ENCODE measurements at regions not wholly inside any gene's neighbourhood (a gene's known extent, or its start where the extent isn't known, plus 50 kb on each side); places are given as distances from the start of the nearest gene placed in this dataset.

GRCh38 chr6:80468398-80468797 lies 361.9 kb downstream of the BCKDHB start:
- H3K27me3 ChIP-seq (ENCODE audit: control insufficient read depth, insufficient read depth, low read length): no peaks in the 10 kb centered on the region
- no peak overlapping the region for H3K4me3 ChIP-seq (ENCODE audit: low read depth, low read length)
- DNase-seq (ENCODE audit: low read depth) (no peak), FAIRE-seq (no peak)
- no peak for TF ChIP-seq CTCF (IDR thresholded peaks at IDR 0.05; ENCODE audit: insufficient read depth, low read length, severe bottlenecking)
- H3K36me3 ChIP-seq (ENCODE audit: control insufficient read depth, insufficient read depth, low read length): no peaks in the 10 kb centered on the region

GRCh38 chr6:80467408-80467807 lies 360.9 kb downstream of the BCKDHB start:
- no peak for DNase-seq (ENCODE audit: low read depth)
- no peak for TF ChIP-seq CTCF (IDR thresholded peaks at IDR 0.05; ENCODE audit: insufficient read depth, low read length, severe bottlenecking)
- Histone ChIP-seq H3K36me3 (ENCODE audit: control insufficient read depth, insufficient read depth, low read length) (no peaks in the 10 kb centered on the region), H3K27me3 (ENCODE audit: control insufficient read depth, insufficient read depth, low read length) (no peaks in the 10 kb centered on the region), H3K4me3 (ENCODE audit: low read depth, low read length) (no peak overlapping the region)
- no peak for FAIRE-seq

- Histone ChIP-seq H3K4me3 (ENCODE audit: low read depth, low read length) (no peak overlapping the region), H3K36me3 (ENCODE audit: control insufficient read depth, insufficient read depth, low read length) (no peaks in the 10 kb centered on the region), H3K27me3 (ENCODE audit: control insufficient read depth, insufficient read depth, low read length) (no peaks in the 10 kb centered on the region)
- FAIRE-seq: no peak
- DNase-seq (ENCODE audit: low read depth): no peak
- no peak for TF ChIP-seq CTCF (IDR thresholded peaks at IDR 0.05; ENCODE audit: insufficient read depth, low read length, severe bottlenecking)
Measured at GRCh38 chr6:80466981-80467380, 360.5 kb downstream of the BCKDHB start.

GRCh38 chr6:80465513-80465912 lies 359.0 kb downstream of the BCKDHB start:
- DNase-seq (ENCODE audit: low read depth): no peak
- FAIRE-seq: no peak
- H3K27me3 ChIP-seq (ENCODE audit: control insufficient read depth, insufficient read depth, low read length): no peaks in the 10 kb centered on the region
- H3K4me3 ChIP-seq (ENCODE audit: low read depth, low read length): no peak overlapping the region
- H3K36me3 ChIP-seq (ENCODE audit: control insufficient read depth, insufficient read depth, low read length): no peaks in the 10 kb centered on the region
- TF ChIP-seq CTCF (IDR thresholded peaks at IDR 0.05; ENCODE audit: insufficient read depth, low read length, severe bottlenecking): no peak

GRCh38 chr6:80464901-80465300 lies 358.4 kb downstream of the BCKDHB start:
- no peak for TF ChIP-seq CTCF (IDR thresholded peaks at IDR 0.05; ENCODE audit: insufficient read depth, low read length, severe bottlenecking)
- DNase-seq (ENCODE audit: low read depth): no peak
- H3K36me3 ChIP-seq (ENCODE audit: control insufficient read depth, insufficient read depth, low read length): no peaks in the 10 kb centered on the region
- FAIRE-seq: peak; percentile 28
- H3K4me3 ChIP-seq (ENCODE audit: low read depth, low read length): no peak overlapping the region
- no peaks in the 10 kb centered on the region for H3K27me3 ChIP-seq (ENCODE audit: control insufficient read depth, insufficient read depth, low read length)

GRCh38 chr6:80463197-80463596 lies 356.7 kb downstream of the BCKDHB start:
- TF ChIP-seq CTCF (IDR thresholded peaks at IDR 0.05; ENCODE audit: insufficient read depth, low read length, severe bottlenecking): no peak

More at GRCh38 chr6:80463197-80463596, 356.7 kb downstream of the BCKDHB start:
- H3K36me3 ChIP-seq (ENCODE audit: control insufficient read depth, insufficient read depth, low read length): no peaks in the 10 kb centered on the region
- FAIRE-seq (no peak), DNase-seq (ENCODE audit: low read depth) (no peak)
- H3K4me3 ChIP-seq (ENCODE audit: low read depth, low read length): no peak overlapping the region
- H3K27me3 ChIP-seq (ENCODE audit: control insufficient read depth, insufficient read depth, low read length): no peaks in the 10 kb centered on the region
